WERI-Rb-1 (cell line): ENCODE measurements at regions not wholly inside any gene's neighbourhood (a gene's known extent, or its start where the extent isn't known, plus 50 kb on each side); places are given as distances from the start of the nearest gene placed in this dataset.

Experiments used
- DNase-seq: peaks from one replicate; pipeline ENCODE4 v3.0.0-alpha.2; 2020
- H3K27ac ChIP-seq: fragments of 250-450 bp; sonication (Bioruptor Pico); 2 replicates; pipeline ENCODE4 v1.5.1; 2020; ENCODE audit warnings: mild to moderate bottlenecking, moderate library complexity
- H3K27me3 ChIP-seq: fragments of 250-450 bp; sonication (Bioruptor Pico); 2 replicates; pipeline ENCODE4 v1.5.1; 2021; ENCODE audit warnings: mild to moderate bottlenecking, low read depth, moderate library complexity; ENCODE audit not compliant: insufficient read depth, severe bottlenecking
- H3K36me3 ChIP-seq: fragments of 250-450 bp; sonication (Bioruptor Pico); 2 replicates; pipeline ENCODE4 v1.5.1; 2020; ENCODE audit warnings: mild to moderate bottlenecking, moderate library complexity
- H3K4me3 ChIP-seq: 2 replicates; pipeline ENCODE4 v1.5.1; 2011; ENCODE audit warnings: low read depth, mild to moderate bottlenecking, control low read depth, low read length
- H3K9me3 ChIP-seq: fragments of 250-450 bp; sonication (Bioruptor Pico); 2 replicates; pipeline ENCODE4 v1.5.1; 2021; ENCODE audit warnings: mild to moderate bottlenecking, moderate library complexity; ENCODE audit not compliant: severe bottlenecking
- CTCF ChIP-seq: IDR thresholded peaks from 2 replicates; pipeline ENCODE4 v1.5.1; 2011; ENCODE audit warnings: low read depth, mild to moderate bottlenecking, control low read depth, inconsistent platforms, low read length

GRCh38 chr5:92775711-92776615 is 805.1 kb downstream of the NR2F1-AS1 start:
- TF ChIP-seq CTCF: no peak
- Histone ChIP-seq H3K9me3 (no peaks in the 10 kb centered on the region), H3K27me3 (no peaks in the 10 kb centered on the region), H3K4me3 (no peak overlapping the region), H3K27ac (no peak overlapping the region), H3K36me3 (no peaks in the 10 kb centered on the region)
- no peak for DNase-seq

GRCh38 chr5:92769978-92770377 is 811.0 kb downstream of the NR2F1-AS1 start:
- TF ChIP-seq CTCF: no peak
- H3K27ac ChIP-seq: no peak overlapping the region

GRCh38 chr5:92761585-92761984 is 819.4 kb downstream of the NR2F1-AS1 start:
- Histone ChIP-seq H3K27me3 (no peaks in the 10 kb centered on the region), H3K27ac (no peak overlapping the region), H3K4me3 (no peak overlapping the region), H3K9me3 (no peaks in the 10 kb centered on the region), H3K36me3 (no peaks in the 10 kb centered on the region)
- TF ChIP-seq CTCF: no peak
- DNase-seq: no peak

More at GRCh38 chr5:92769978-92770377, 811.0 kb downstream of the NR2F1-AS1 start:
- H3K27me3 ChIP-seq: no peaks in the 10 kb centered on the region
- no peak overlapping the region for H3K4me3 ChIP-seq
- no peaks in the 10 kb centered on the region for H3K9me3 ChIP-seq
- DNase-seq: no peak
- no peaks in the 10 kb centered on the region for H3K36me3 ChIP-seq

GRCh38 chr5:92760550-92760949 is 820.5 kb downstream of the NR2F1-AS1 start:
- H3K27ac ChIP-seq: no peak overlapping the region
- no peaks in the 10 kb centered on the region for H3K9me3 ChIP-seq
- H3K27me3 ChIP-seq: no peaks in the 10 kb centered on the region
- DNase-seq: no peak
- H3K4me3 ChIP-seq: no peak overlapping the region
- H3K36me3 ChIP-seq: no peaks in the 10 kb centered on the region
- no peak for TF ChIP-seq CTCF

GRCh38 chr5:92758552-92758951 is 822.5 kb downstream of the NR2F1-AS1 start:
- TF ChIP-seq CTCF: no peak
- no peaks in the 10 kb centered on the region for H3K9me3 ChIP-seq
- H3K27me3 ChIP-seq: no peaks in the 10 kb centered on the region
- no peaks in the 10 kb centered on the region for H3K36me3 ChIP-seq
- no peak overlapping the region for H3K4me3 ChIP-seq
- no peak overlapping the region for H3K27ac ChIP-seq
- DNase-seq: no peak
